ENCODE measurements at regions not wholly inside any gene's neighbourhood (a gene's known extent, or its start where the extent isn't known, plus 50 kb on each side); places are given as distances from the start of the nearest gene placed in this dataset.

DNA sequence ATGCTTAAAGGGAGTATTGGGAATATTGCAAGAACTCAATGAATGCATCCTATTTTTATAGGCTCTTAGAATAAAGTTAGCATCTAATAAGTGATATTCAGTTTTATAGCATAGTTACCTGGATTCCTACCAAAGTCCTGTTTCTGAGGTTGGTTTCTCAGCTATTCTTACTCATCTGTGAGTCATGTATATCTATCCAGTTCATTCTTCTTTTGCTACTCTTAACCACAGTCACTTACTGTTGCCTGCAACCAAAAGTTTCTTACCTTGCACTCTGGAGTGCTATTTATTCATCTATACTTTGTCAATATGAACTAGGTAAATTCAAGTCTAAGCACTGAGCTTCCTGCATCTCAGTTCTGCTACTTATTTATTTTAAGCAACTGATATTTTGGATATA lies 322.5 kb downstream of the HS3ST1 start:
- Histone ChIP-seq H3K18ac (ENCODE audit: low read depth, low read length) (no peak overlapping the region), H3K9me3 (ENCODE audit: control insufficient read depth, insufficient read depth, low read length) (peaks cover 4% of the 10 kb centered on the region; the same call in 1 of the 2 replicates), H3K36me3 (ENCODE audit: control insufficient read depth, insufficient read depth, low read length) (no peaks in the 10 kb centered on the region), H2BK20ac (ENCODE audit: low read depth, low read length) (no peak overlapping the region), H3K9ac (ENCODE audit: low read depth, low read length) (no peak overlapping the region), H3K4ac (ENCODE audit: low read depth, low read length) (no peak overlapping the region), H4K5ac (ENCODE audit: low read depth, low read length) (no peak overlapping the region), H3K27ac (ENCODE audit: insufficient read depth, low read length) (no peak overlapping the region), H3K27me3 (ENCODE audit: control insufficient read depth, insufficient read depth, low read length) (no peaks in the 10 kb centered on the region), H3K79me1 (ENCODE audit: low read depth in 1 of 2, low read length in 2 of 2) (no peaks in the 10 kb centered on the region), H2BK15ac (ENCODE audit: low read depth, low read length) (no peak overlapping the region), H2AK9ac (replicated peaks; ENCODE audit: low read depth, low read length, poor library complexity) (no peak overlapping the region), H3K9me1 (ENCODE audit: insufficient read depth, low read length) (no peaks in the 10 kb centered on the region), H2BK5ac (ENCODE audit: low read depth, low read length, poor library complexity, severe bottlenecking) (no peak overlapping the region), H4K8ac (ENCODE audit: low read depth in 2 of 2, low read length in 2 of 2) (no peak overlapping the region), H4K91ac (ENCODE audit: insufficient read depth, low read depth, low read length) (no peak overlapping the region), H2AFZ (replicated peaks; ENCODE audit: low read length, poor library complexity) (no peak overlapping the region), H4K20me1 (ENCODE audit: insufficient read depth, low read length) (no peaks in the 10 kb centered on the region), H3K23ac (ENCODE audit: low read depth, low read length) (no peak overlapping the region), H3K4me1 (ENCODE audit: control insufficient read depth, insufficient read depth, low read length) (no peaks in the 10 kb centered on the region), H2AK5ac (ENCODE audit: low read depth, low read length) (no peak overlapping the region), H3K56ac (ENCODE audit: extremely low read depth, insufficient read depth, low read length) (no peak overlapping the region), H3K14ac (replicated peaks; ENCODE audit: low read depth, low read length) (no peak overlapping the region), H2BK120ac (ENCODE audit: low read depth, low read length) (no peak overlapping the region), H3K4me2 (ENCODE audit: low read depth, low read length) (no peak overlapping the region), H3K4me3 (ENCODE audit: insufficient read depth, low read depth, low read length) (no peak overlapping the region)
- no peak for TF ChIP-seq ELK1 (IDR thresholded peaks at IDR 0.05; ENCODE audit: borderline replicate concordance, low read depth, low read length)
- no peak for TF ChIP-seq CEBPB (IDR thresholded peaks at IDR 0.05; ENCODE audit: low read depth, low read length)
- TF ChIP-seq BHLHE40 (IDR thresholded peaks at IDR 0.05; ENCODE audit: low read depth, low read length): no peak
- no peak for TF ChIP-seq SMC3 (IDR thresholded peaks at IDR 0.05; ENCODE audit: low read depth, low read length)
- ChIA-PET CTCF (no interaction called here), POLR2A (ENCODE audit: unreplicated experiment) (no interaction called here)
- DNase-seq (no peak), ATAC-seq (ENCODE audit: low read depth) (no peak)
- intact Hi-C loops (cut with micrococcal nuclease) (no loop called here), dilution Hi-C loops (cut with HindIII; ENCODE audit: low sequenced_read_pairs, unreplicated experiment) (no loop called here), in situ Hi-C loops (cut with MboI; ENCODE audit: low sequenced_read_pairs) (no loop called here)
- BruUV-seq (replicated peaks): no TSS peak

Measured in IMR-90 (cell line).